HG02884 (cell line): ENCODE measurements at regions not wholly inside any gene's neighbourhood (a gene's known extent, or its start where the extent isn't known, plus 50 kb on each side); places are given as distances from the start of the nearest gene placed in this dataset.
"Not testable (repeated sequence)": the region's sequence is repeated elsewhere in the genome, so short reads cannot be mapped to it uniquely, and the experiment has no call there.

Experiments
- ATAC-seq: cut with Tn5 transposase; IDR thresholded peaks from one replicate; pipeline ENCODE4 v1.9.1; 2021; ENCODE audit warnings: mild to moderate bottlenecking, moderate library complexity; ENCODE audit not compliant: unreplicated experiment

- ATAC-seq, result no peak
These were observed 114.5 kb downstream of the DACT1 start for GRCh38 chr14:58752289-58752688.

DNA sequence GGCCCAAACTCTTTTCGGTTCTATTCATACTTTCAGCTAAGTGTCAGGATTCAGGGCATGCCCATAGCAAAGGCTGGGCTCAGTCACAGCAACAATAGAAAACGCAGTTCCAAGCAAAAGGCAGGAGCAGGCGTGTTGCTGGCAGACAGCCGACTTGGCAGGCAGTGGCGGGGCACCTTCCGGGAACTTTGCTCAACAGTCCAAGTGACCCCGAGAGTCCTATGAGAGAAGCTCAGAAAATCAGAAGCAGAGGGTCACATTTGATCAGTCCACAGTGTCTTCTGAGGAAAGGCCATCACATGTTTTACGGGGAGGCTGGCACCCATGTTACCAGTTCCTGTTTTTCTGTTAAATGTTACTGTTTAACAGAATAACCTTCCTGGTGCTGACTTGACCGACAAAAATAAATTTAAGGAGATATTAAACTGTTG lies 115.0 kb downstream of the DACT1 start:
- ATAC-seq, result no peak

DNA sequence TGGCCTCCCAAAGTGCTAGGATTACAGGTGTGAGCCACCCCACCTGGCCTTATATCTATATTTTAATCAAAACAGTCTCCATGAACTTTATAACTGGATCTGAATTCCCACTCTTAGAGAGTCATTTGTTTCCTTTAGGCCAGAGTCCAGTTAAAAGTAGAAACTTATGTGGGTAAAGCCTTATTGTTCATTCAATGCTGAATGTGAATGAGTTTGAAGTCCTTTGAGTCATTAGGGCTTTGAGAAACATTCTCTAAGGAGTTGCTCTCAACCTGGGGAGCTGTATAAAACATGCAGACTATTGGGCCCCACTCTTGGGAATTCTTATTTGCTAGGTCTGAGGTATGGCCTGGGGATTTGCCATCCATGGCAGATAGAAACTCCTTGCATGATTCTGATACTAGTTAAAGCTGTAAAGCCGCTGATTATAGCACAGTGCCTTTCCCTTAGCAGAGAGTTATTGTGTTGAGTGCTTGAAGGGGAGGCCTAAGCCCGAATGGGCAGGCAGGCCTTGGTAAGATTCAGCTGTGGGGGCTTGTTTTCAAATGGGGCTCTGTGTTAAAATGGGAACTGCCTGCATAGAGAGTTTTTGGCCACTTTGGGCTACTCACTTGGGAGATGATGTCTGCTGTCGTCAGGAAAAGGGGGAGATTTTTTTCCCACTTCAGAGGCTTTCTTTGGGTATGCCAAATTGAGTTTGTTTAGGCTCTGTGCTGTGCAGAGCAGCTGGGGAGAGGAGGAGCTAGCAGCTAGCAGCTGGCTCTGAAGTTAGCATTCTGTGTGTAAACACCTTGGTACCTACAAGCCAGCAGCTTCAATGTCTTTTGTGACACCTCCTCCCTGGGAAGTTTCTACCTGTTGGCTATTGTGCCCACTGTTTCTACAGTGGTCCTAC lies 117.5 kb downstream of the DACT1 start:
- ATAC-seq, result no peak

DNA sequence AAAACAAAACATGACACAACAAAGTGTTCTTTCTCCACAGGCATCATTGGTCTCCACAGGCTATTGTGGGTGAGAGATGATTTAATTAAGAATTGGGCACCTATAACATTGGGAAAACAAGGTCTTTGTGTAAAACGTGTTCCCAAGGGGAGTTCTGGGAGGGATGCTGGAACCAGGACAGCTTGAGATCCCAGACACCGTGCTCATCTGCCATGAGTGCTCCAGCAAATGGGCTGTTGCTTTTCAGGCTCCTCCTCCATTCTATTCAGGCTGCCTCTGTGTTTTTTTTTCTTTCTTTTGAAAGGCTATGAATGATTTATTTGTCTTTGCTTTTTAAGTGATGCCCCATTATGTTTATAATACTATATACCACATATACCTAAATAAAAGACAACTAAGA lies 122.4 kb downstream of the DACT1 start:
- no peak for ATAC-seq

GRCh38 chr14:58762629-58763028 lies 124.9 kb downstream of the DACT1 start:
- ATAC-seq, result no peak

- ATAC-seq, result no peak
These were observed 125.4 kb downstream of the DACT1 start for GRCh38 chr14:58763210-58763609.

DNA sequence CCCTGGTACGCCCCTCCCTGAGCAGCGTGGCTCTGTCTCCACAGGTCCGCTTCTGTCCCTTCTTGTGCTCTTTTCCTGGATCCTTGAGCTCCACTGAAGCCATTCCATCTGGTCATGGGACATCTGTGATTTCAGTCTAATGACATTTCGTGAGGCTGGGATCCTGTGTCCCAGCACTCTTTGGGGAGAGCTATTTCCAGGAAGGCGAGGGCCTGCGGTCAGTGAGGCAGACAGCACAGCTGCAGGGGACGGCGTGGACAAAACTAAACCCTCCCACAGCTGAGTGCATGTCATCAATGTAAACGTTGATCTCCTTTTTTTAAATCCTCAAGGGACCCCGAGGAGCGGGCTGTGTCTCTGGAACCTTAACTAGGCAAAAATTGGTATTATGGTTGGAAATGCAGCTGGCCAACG lies 127.7 kb downstream of the DACT1 start:
- ATAC-seq, result no peak

DNA sequence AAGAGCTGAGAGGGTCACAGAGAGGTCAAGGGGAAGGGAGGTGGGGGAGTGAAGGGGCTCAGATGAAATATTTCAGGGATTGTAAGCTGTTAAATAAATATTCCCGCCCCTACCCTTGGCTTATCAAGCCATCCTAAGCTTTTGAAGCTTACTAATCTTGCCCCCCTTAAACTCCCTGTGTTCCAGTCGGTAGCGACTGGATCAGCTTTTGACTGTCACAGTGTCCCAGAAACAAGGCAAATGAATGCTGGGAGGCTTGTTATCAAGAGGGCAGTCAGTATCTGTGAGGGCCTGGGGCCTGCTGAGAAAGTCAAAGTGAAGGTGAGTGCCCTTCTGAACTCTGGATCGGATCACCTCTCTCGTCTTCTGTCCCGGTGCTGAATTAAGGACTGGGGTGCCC lies 128.1 kb downstream of the DACT1 start:
- ATAC-seq, result no peak

DNA sequence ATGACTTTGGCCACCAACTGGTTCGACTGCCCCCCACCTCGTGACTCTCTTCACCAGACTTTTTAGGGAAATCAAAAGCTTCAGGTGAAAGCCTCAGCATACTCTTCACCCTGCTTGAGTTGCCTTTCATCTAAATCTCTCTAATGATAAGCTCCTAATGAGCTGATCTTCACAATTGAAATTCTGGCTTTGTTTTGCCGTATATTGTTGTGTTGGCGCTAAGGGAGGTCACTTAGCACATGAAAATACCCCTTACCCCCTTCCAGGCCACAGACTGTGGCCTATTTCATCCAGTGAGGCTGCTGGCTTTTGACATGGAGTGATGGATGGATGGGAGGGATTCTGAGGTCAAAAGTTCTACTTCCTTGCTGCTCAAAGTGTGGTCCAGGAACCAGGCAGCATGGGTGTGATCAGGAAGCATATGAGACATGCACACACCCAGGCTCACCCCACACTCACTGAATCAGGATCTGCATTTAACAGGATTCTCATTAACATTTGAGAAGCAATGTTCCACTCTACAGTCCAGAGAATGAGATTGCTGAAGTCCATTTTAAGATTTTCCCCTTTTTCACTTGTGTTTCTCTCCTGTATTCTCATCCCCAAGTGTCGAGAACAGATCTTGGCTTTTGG lies 131.4 kb downstream of the DACT1 start:
- ATAC-seq, result no peak

- no peak for ATAC-seq
These were observed 132.0 kb downstream of the DACT1 start for GRCh38 chr14:58769771-58770170.

DNA sequence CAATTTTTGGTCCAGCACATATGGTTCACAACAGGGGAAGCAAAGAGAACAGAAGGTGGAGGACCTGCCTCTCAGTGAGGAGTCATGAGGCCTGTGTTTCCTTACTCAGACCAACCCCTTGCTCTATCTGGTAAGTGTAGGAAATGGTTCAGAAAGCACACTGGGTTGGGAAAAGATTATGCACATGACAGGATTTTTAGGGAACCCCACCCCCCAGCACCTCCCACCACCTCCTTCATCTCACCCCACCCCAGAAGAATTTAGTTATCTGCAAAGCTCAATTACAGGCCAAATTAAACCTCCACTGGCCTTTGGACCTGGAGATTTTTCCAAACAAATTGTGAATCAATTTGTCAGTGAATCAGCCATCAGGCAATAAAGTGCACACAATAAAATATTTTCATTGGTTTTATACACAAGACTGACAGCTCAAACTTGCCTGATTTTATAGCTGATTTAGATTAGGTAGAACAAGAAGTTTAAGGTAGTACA lies 132.8 kb downstream of the DACT1 start:
- ATAC-seq, result no peak

- ATAC-seq, result no peak
These were observed 133.3 kb downstream of the DACT1 start for GRCh38 chr14:58771016-58771415.

DNA sequence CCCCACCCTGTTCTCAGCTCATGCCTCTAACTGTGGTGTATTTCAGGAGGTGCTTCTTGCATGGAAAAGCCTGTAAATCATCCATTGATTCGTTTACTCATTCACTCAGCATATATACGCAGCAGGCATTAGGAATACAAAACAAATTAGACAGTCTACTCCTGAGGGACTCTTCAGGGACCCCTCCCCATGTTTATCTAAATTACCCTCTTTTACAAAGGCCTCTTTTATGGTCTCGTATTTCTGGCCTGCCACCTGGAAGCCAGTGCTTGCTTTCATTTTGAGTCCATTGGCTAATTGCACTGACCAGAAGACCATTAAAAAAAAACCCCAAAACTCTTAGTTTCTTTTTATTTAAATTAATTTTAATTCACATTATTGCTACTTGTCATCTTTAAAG lies 134.4 kb downstream of the DACT1 start:
- no peak for ATAC-seq

DNA sequence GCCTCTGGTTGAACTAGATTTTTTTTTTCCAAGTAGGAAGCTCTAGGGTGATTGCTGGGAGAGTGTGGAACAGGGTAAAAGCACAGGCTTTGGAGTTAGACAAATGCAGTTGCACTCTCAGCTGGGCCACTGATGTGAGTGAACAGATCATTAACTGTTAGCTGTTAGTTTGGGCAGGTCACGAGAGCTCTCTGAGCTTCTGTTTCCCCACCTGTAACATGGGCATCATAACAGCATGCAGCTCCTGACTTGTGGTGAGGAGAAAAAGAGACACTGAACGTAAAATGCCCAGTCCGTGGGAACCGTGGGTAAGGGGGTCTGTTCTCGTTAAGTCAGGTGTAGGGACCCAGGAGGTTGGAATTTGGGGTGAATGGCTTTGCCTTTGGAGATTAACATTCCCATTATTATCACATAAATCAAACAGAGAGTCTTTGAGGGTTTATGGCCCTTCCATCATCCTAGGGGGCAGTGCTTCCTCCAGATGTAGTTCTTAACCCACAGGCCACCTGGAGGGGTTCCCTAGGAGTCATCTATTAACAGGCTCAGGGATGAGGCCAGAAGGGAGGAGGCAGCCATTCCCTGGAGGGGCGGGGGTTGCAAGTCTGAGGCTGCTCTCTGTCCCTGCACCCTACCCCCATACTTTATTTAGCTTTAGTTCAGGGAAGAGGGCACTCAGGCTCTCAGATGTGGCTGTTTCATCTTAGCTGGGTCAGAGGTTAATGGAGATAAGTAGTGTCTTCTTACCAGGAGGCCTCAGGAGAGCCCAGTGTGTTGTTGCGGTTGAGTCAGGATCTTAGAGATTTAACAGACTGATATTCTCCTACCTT lies 135.2 kb downstream of the DACT1 start:
- no peak for ATAC-seq

GRCh38 chr14:58774531-58774930 lies 136.8 kb downstream of the DACT1 start:
- no peak for ATAC-seq

GRCh38 chr14:58775130-58775529 lies 137.4 kb downstream of the DACT1 start:
- not testable (repeated sequence) for ATAC-seq

GRCh38 chr14:58776516-58776915 lies 138.8 kb downstream of the DACT1 start:
- no peak for ATAC-seq

- ATAC-seq, result no peak
These were observed 139.8 kb downstream of the DACT1 start for GRCh38 chr14:58777541-58777979.

DNA sequence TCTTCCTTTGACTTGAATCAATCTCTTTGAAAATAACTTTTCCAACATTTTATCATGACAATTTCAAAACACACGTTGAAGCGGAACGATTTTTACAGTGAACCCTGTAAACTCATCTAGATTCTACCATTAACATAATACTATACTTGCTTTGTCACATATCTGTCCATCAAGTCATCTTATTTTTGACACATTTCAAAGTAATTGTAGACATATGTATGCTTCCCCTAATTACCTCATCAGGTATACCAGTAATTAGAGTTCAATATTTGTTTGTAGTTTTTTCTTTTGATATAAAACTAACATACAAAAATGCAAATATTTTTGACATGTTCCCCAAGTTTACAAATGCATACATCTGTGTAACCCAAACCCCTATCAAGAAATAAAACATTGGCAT lies 140.4 kb downstream of the DACT1 start:
- no peak for ATAC-seq

DNA sequence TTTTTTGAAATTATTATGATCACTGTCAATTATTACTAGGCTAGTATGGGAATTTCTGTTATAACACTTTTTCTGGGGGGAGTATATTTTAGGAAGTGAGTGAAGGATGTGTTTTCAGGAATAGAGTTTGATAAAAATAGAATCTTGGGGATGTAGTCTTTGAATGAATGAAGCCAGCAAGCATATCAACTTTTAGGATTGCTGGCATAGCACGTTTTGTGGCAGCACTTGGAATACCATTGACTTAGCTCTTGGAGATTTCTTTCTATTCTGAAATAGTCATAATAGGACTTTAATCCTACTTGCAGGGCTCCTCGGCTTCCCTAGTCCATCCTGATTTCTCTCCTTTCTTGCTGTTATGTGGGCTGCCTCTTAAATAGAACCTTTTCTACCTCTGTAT lies 141.6 kb downstream of the DACT1 start:
- ATAC-seq, result no peak

DNA sequence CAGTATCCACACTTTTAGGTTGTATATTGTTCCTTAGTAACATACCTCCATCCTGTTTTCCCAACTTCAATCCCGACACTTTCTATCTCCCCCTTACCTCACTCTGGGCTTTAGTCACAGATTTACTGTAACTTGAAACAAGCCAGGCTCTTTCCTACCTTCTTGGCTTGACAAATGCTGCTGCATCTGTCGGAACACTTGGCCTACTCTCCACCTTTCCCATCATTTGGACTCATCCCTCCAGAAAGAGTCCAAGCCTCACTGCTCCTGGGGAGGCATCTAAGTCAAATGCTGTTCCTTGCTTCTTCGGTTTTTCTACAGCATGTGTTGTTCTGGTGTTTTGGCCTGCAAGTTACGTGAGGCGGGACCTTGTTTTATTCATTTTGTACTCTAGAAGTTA lies 142.4 kb downstream of the DACT1 start:
- ATAC-seq, result no peak
